SJCRH30 (cell line): ENCODE measurements at regions not wholly inside any gene's neighbourhood (a gene's known extent, or its start where the extent isn't known, plus 50 kb on each side); places are given as distances from the start of the nearest gene placed in this dataset.

Experiments
- DNase-seq, 2 experiments: peaks; one replicate each; pipeline ENCODE4 v3.0.0-alpha.2; 2015 to 2020
- H3K27ac ChIP-seq: fragments of 250-450 bp; sonication (Bioruptor Pico); 2 replicates; pipeline ENCODE4 v1.5.1; 2020; ENCODE audit warnings: mild to moderate bottlenecking, moderate library complexity
- H3K27me3 ChIP-seq: fragments of 250-450 bp; sonication (Bioruptor Pico); 2 replicates; pipeline ENCODE4 v1.5.1; 2020; ENCODE audit warnings: mild to moderate bottlenecking, moderate library complexity
- H3K36me3 ChIP-seq: fragments of 250-450 bp; sonication (Bioruptor Pico); 2 replicates; pipeline ENCODE4 v1.5.1; 2020; ENCODE audit warnings: mild to moderate bottlenecking, moderate library complexity
- H3K4me1 ChIP-seq: fragments of 250-450 bp; sonication (Bioruptor Pico); 2 replicates; pipeline ENCODE4 v1.5.1; 2020; ENCODE audit warnings: mild to moderate bottlenecking, moderate library complexity
- H3K4me3 ChIP-seq: fragments of 250-450 bp; sonication (Bioruptor Pico); 2 replicates; pipeline ENCODE4 v1.5.1; 2020; ENCODE audit warnings: mild to moderate bottlenecking, moderate library complexity
- H3K9me3 ChIP-seq: fragments of 250-450 bp; sonication (Bioruptor Pico); replicated peaks from 2 replicates; pipeline ENCODE4 v1.5.1; 2020; ENCODE audit warnings: mild to moderate bottlenecking, moderate library complexity

DNA sequence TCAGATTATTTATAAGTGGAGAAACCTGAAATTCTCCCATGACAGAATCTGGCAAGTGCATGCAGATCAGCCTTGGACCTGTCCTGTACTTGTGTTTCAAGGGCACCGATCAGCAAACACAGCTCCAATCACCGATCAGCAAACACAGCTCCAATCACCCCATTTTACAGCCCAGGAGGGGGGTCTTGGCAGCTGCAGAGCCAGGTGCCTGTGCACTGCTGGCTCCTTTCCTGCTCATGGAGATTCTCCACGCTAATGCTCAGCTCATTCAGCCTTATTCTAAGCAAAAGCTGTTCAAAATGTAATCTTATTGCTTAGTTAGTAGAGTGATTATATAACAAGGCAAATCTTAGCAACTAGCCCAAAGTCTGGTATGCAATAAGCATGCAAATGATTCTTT, 623.1 kb upstream of the HS6ST1 start:
- H3K27me3 ChIP-seq = no peaks in the 10 kb centered on the region
- DNase-seq = no peak
- H3K36me3 ChIP-seq = no peaks in the 10 kb centered on the region
- H3K4me1 ChIP-seq = no peaks in the 10 kb centered on the region
- H3K9me3 ChIP-seq = no peaks in the 10 kb centered on the region
- H3K4me3 ChIP-seq = no peak overlapping the region
- H3K27ac ChIP-seq = no peak overlapping the region

DNA sequence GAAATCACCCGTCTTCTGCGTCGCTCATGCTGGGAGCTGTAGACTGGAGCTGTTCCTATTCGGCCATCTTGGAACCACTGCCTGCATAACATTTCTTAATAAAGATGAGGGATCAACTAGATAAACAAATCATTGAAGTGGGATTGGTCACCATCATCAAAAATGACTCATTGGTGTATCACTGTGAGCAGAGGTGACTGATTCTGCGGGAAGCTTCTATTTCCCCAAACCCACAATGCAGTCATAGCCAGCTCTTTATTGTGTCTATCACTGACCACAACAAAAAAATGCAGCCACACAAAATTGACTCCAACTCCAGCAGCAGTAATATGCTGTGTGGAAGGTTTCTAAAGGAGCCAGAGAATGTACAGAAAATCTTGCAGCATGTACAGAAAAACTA, 630.7 kb upstream of the HS6ST1 start:
- Histone ChIP-seq H3K4me3 (no peak overlapping the region), H3K27ac (no peak overlapping the region), H3K36me3 (no peaks in the 10 kb centered on the region), H3K4me1 (no peaks in the 10 kb centered on the region), H3K27me3 (no peaks in the 10 kb centered on the region), H3K9me3 (no peaks in the 10 kb centered on the region)
- DNase-seq = no peak

DNA sequence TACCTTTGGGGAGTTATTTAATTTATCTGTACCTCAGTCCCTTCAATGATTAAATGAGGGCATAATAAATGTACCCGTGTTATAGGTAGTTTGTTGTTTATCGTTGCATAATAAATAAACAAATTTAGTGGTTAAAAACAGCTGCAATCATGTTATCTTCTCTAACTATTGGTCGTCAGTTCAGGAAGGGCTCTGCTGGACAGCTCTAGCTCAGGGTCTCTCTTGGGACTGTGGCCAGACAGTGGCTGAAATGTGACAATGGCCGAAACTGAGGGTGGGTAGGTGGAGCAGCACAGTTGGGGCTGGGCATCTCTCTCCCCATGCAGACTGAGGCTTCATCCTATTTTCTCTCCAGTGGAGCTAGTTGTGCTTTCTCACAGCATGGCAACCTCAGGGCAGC, 632.1 kb upstream of the HS6ST1 start:
- no peaks in the 10 kb centered on the region for H3K9me3 ChIP-seq
- no peaks in the 10 kb centered on the region for H3K27me3 ChIP-seq
- H3K27ac ChIP-seq = no peak overlapping the region
- no peak for DNase-seq
- H3K36me3 ChIP-seq = no peaks in the 10 kb centered on the region
- H3K4me3 ChIP-seq = no peak overlapping the region
- no peaks in the 10 kb centered on the region for H3K4me1 ChIP-seq

DNA sequence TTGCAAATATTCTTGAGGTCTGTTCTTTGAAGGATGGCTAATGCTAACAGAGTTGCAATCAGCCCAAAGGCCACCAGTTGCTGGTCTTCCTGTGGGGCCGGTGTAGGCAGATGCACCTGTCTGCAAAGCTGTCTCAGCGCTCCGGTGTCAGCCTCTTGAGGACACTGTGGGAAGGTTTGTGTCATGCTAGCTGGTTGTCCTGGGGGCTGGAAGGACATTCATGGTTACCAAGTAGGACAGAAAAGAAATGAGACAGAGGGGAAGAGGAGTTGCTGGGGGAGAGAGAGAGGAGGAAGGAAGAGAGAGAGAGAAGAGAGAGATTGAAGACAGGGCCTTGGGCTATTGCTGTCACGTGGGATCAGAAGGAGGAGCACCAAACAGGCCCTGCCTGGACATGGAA, 639.6 kb upstream of the HS6ST1 start:
- no peak for DNase-seq
- Histone ChIP-seq H3K4me1 (no peaks in the 10 kb centered on the region), H3K9me3 (no peaks in the 10 kb centered on the region), H3K36me3 (no peaks in the 10 kb centered on the region), H3K4me3 (no peak overlapping the region), H3K27ac (no peak overlapping the region), H3K27me3 (no peaks in the 10 kb centered on the region)

DNA sequence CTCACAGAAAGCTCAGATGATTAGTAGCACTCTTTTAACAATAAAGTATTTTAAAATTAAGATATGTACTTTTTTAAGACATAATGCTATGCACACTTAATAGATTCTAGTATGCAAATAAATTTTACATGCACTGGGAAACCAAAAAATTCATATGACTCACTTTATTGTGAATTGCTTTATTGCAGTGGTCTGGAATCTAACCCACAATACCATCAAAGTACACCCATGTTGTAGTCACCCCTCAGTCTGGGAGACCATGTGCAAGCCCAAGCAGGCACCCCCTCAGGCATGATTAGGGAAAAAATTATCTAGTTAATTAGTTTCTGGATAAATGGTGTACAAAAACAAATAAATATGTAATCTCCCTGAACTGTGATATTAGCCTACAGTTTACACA, 649.0 kb upstream of the HS6ST1 start:
- Histone ChIP-seq H3K4me1 (no peaks in the 10 kb centered on the region), H3K27me3 (no peaks in the 10 kb centered on the region), H3K4me3 (no peak overlapping the region), H3K27ac (no peak overlapping the region), H3K36me3 (no peaks in the 10 kb centered on the region), H3K9me3 (no peaks in the 10 kb centered on the region)
- no peak for DNase-seq

DNA sequence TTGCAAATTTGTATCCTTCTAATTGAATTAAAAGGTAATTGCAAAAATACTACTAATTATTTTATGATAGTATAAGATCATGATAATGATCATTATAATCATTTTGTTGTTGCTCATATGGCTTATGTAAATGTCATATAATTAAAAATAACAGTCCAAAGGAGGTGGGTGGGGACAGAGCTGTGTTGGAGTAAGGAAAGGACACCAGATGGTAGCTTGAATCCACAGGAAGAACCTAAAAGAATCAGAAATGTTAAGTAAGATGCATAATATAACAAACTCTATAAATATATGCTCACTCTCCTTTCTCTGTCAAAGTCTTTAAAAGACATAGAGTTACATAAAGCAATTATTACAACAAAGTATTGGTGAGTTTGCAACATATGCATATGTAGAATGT, 650.7 kb upstream of the HS6ST1 start:
- H3K9me3 ChIP-seq = no peaks in the 10 kb centered on the region
- H3K4me1 ChIP-seq = no peaks in the 10 kb centered on the region
- H3K4me3 ChIP-seq = no peak overlapping the region
- H3K27me3 ChIP-seq = no peaks in the 10 kb centered on the region
- no peaks in the 10 kb centered on the region for H3K36me3 ChIP-seq
- no peak overlapping the region for H3K27ac ChIP-seq
- no peak for DNase-seq

DNA sequence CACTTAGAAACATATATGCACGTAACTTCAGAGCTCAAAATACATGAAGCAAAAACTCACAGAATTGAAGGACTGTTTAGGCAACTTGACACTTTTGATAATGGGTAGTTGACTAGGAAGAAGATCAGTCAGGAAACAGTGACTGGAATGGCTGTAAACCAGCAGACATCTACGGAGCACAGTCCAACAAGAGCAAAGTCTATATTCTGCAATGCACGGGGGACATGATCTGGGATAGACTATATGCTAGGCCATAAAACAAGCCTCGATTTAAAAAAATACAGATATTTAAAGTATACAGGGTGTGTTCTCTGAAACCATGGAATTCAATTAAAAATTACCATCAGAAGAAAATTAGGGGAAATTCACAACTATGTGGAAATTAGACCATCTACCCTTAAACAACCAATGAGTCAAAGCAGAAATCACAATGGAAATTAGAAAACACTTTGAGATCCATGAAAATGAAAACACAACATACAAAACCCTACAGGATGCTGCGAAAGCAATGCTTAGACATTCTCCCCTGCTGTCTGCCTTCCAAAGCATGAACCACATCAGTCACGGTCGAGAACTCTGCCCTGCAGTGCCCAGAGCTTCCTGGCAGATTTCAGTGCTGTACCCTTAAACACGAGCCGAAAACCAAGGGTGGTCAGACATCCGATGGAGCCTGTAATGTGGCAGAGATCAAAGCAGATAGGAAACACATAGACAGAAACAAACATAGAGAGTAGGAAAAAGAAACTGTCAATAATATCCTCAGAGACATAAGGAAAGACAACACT, 651.9 kb upstream of the HS6ST1 start:
- Histone ChIP-seq H3K4me3 (no peak overlapping the region), H3K9me3 (no peaks in the 10 kb centered on the region), H3K27ac (no peak overlapping the region), H3K27me3 (no peaks in the 10 kb centered on the region), H3K36me3 (no peaks in the 10 kb centered on the region), H3K4me1 (no peaks in the 10 kb centered on the region)
- peak in 1 of 2 experiments; percentile 22 for DNase-seq

DNA sequence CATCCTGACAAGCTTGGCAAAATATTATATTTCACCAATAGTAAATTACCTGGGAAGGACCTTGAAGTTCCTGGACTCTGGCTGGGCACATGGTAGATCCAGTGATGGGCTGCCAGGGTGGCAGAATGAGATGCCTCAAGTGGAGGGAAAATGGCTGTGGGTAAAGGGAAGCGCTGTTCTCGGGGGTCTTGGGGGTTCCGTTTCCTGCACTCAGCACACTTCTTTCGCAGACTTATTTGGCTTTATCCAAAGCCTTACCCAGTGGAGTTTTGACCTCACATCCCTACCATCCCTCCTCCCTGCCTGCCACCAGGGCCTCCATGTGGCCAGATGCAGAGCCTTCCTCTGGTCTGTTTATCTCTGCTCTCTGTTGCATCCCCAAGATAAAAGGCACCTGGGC, 654.9 kb upstream of the HS6ST1 start:
- no peak for DNase-seq
- Histone ChIP-seq H3K27me3 (no peaks in the 10 kb centered on the region), H3K27ac (no peak overlapping the region), H3K36me3 (no peaks in the 10 kb centered on the region), H3K9me3 (no peaks in the 10 kb centered on the region), H3K4me1 (no peaks in the 10 kb centered on the region), H3K4me3 (no peak overlapping the region)

DNA sequence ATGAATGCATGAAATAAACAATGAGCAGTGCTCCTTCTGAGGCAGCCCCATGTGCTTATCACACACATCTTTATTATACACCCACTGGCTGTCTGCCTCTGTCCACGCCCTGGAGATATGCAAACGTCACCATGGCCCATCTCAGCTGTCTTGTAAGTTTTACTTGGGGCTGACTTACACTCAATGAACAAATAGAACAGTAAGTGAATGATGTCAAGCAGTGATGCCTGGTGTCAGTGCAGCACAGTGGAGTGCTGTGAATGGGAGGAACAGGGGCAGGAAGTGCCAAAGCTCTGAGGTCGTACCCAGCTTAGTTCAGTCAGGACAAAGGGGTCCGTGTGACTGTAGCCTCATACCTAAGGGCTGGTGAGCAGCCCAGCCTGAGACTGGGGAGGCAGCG, 659.5 kb upstream of the HS6ST1 start:
- no peak overlapping the region for H3K4me3 ChIP-seq
- H3K36me3 ChIP-seq = no peaks in the 10 kb centered on the region
- no peaks in the 10 kb centered on the region for H3K9me3 ChIP-seq
- no peak overlapping the region for H3K27ac ChIP-seq
- no peak for DNase-seq
- H3K4me1 ChIP-seq = no peaks in the 10 kb centered on the region
- no peaks in the 10 kb centered on the region for H3K27me3 ChIP-seq

DNA sequence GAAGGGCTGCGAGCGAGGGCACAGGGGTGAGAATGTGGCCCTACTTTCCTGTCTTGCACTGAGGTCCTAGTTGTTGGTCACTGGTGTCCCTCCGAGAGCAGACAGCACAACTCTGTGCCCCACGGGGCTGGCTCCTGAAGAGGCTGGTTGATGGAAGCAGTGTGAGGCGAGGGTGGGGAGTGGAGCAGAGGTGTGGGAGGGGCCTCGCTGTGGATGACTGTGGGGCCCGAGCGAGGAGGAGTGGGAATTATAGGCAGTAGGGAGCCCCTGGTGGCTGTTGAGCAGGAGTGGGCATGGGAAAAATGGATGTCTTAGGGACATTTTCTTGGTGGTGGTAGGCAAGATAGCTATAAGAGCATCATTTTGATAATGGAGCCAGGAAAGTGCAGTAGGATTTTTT, 660.5 kb upstream of the HS6ST1 start:
- no peaks in the 10 kb centered on the region for H3K27me3 ChIP-seq
- H3K36me3 ChIP-seq = no peaks in the 10 kb centered on the region

DNA sequence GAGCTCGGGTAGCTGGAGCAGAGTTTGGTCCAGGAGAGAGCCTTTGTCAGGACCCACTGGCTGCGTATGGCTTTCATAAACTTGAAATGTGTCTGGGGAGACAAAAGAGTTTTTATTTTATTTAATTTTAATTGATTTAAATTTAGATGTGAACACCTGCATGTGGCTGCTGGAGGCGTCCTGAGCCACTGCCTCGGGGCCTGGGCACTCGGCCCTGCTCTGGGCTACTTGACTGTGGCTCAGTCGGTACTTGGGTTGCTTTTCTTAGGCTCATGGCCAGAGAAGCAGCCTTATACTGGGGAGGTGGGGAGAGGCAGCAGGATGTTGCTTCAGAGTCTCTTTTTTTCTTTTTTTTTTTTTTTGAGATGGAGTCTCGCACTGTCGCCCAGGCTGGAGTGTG, 661.8 kb upstream of the HS6ST1 start:
- Histone ChIP-seq H3K27me3 (no peaks in the 10 kb centered on the region), H3K27ac (no peak overlapping the region), H3K4me3 (no peak overlapping the region), H3K9me3 (no peaks in the 10 kb centered on the region), H3K4me1 (no peaks in the 10 kb centered on the region), H3K36me3 (no peaks in the 10 kb centered on the region)
- DNase-seq = no peak

More for the DNA sequence above, 660.5 kb upstream of the HS6ST1 start:
- no peak for DNase-seq
- Histone ChIP-seq H3K4me1 (no peaks in the 10 kb centered on the region), H3K4me3 (no peak overlapping the region), H3K27ac (no peak overlapping the region), H3K9me3 (no peaks in the 10 kb centered on the region)

DNA sequence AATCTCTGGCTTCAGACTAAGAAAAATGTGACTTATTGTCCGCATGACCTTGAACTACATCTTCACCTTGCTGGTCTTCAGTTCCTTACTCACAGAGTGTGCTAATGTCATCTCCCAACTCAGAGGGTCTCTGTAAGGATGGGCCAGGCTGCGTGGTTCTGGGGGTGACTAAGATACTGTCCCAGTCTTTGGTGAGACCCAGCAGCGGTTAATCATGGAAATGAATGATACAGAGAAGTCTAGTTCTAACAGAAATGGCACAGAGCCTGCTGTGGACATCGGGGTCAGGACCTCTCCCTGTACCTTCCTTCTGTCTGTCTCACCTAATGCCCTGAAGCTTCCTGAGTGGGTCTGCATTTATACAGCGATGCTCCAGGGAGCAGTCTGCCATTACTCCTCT, 662.7 kb upstream of the HS6ST1 start:
- Histone ChIP-seq H3K4me1 (no peaks in the 10 kb centered on the region), H3K27me3 (no peaks in the 10 kb centered on the region), H3K27ac (no peak overlapping the region), H3K36me3 (no peaks in the 10 kb centered on the region), H3K4me3 (no peak overlapping the region), H3K9me3 (no peaks in the 10 kb centered on the region)
- DNase-seq = no peak

DNA sequence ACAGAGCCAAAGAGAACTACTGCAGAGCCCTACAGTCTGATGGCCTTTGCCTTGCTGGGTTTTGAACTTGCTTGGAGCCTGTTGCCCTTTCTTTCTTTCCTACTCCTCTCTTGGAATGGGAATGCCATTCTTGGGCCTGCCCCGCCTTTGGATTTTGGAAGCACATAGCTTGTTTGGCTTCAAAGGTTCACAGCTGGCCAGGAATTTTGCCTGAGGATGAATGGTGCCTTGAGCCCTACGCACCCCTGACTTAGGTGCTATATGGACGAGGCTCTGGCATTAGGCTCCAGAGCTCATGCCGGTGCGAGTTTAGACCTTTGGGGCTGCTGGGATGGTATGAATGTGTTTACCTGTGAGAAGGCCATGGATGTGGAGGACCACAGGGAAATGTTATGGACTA, 663.3 kb upstream of the HS6ST1 start:
- H3K27me3 ChIP-seq = no peaks in the 10 kb centered on the region

DNA sequence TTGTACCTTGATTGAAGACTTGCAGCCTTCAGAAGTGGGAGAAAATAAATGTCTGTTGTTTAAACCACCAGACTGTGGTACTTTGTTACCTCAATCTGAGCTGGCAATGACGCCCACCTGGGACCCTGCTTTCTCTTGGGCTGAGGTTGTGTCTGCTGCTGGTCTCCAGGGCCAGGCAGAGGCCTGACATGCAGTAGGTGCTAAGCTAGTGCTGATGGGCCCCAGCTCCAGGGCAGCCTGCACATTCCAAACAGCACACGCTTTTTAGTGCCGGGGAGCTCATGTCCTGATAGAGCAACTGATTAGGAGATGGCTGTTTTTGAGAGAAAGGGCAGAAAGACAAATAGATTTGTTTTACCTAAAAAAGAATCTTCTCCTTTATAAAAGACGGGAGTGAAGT, 664.0 kb upstream of the HS6ST1 start:
- H3K4me3 ChIP-seq = no peak overlapping the region
- DNase-seq = no peak
- H3K36me3 ChIP-seq = no peaks in the 10 kb centered on the region
- H3K9me3 ChIP-seq = no peaks in the 10 kb centered on the region
- no peaks in the 10 kb centered on the region for H3K27me3 ChIP-seq
- no peak overlapping the region for H3K27ac ChIP-seq
- no peaks in the 10 kb centered on the region for H3K4me1 ChIP-seq

More for the DNA sequence above, 663.3 kb upstream of the HS6ST1 start:
- Histone ChIP-seq H3K36me3 (no peaks in the 10 kb centered on the region), H3K9me3 (no peaks in the 10 kb centered on the region), H3K4me3 (no peak overlapping the region), H3K27ac (no peak overlapping the region), H3K4me1 (no peaks in the 10 kb centered on the region)
- no peak for DNase-seq

DNA sequence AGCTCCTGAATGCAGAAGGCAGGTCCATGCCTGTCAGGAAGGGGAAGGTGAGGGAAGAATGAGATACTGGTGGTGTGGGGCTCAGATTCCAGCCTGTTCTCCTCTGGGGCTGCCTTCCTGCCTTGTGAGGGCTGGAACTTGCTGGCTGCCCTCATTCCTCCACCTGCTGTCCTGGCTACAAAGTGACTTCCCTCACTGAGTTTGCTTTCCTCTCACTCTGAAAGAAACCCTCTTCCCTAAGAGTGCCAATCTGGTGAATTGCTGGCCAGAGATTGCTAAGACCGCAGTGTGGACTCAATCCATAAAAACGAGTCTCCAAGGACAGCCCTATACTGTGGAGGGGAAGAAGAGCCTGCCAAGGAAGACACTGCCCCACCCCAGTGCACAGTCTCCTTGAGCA, 664.4 kb upstream of the HS6ST1 start:
- H3K4me1 ChIP-seq = no peaks in the 10 kb centered on the region
- no peak overlapping the region for H3K4me3 ChIP-seq
- no peaks in the 10 kb centered on the region for H3K36me3 ChIP-seq
- no peaks in the 10 kb centered on the region for H3K9me3 ChIP-seq
- H3K27ac ChIP-seq = no peak overlapping the region
- H3K27me3 ChIP-seq = no peaks in the 10 kb centered on the region
- no peak for DNase-seq

DNA sequence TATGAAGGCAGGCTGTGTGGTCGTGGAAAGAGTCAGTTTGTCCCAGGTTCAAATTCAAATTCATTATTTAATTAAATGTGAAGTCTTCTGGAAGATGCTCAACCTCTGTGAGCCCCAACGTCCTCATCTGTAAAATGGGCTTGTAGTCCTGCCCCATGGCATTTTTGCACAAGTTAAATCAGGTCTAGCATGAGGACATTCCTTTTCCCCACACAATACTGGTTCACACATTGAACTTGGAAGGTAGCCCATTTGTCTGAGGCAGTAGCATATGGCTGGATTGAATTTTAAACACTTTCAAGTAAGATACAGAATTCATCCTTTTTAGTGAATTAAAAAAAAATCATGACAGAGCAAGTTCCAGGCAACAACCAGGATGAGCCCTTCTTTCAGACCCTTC, 665.4 kb upstream of the HS6ST1 start:
- DNase-seq = no peak
- Histone ChIP-seq H3K27me3 (no peaks in the 10 kb centered on the region), H3K4me3 (no peak overlapping the region), H3K9me3 (no peaks in the 10 kb centered on the region), H3K27ac (no peak overlapping the region), H3K36me3 (no peaks in the 10 kb centered on the region), H3K4me1 (no peaks in the 10 kb centered on the region)
